Limb (tissue), 2 donors: ENCODE measurements at regions not wholly inside any gene's neighbourhood (a gene's known extent, or its start where the extent isn't known, plus 50 kb on each side); places are given as distances from the start of the nearest gene placed in this dataset.

Source experiments
- DNase-seq, 2 donors: peaks; one replicate each; pipeline ENCODE4 v3.0.0-alpha.2; 2016; ENCODE audit errors: extremely low spot score in 2 of 2

- DNase-seq: no peak
These were observed 133.9 kb upstream of the MYLIP start for GRCh38 chr6:15994814-15995459.

DNA sequence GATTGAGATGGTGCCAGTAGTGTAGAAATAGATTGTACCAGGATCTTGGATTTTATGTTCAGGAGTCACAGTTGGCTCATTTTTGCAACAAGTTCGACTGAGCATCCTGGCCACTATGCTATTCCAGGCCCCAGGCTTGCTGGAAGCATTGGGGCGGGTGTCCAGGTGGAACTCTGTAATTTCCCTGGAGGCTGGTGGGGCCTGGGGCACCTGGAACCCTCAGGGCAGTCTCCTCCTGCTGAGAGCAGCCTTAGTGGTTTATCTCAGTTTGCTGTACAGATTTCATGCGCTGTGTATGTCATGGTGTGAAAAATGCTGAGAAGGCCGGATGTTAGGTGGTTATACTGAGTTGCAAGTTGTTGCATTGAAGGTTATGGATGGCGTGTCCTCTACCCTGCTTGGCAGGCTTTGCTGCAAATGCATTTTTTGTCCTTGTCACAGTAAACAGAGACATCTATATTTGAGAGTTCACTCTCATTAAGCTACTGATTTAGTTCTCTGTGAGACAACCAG is 135.1 kb upstream of the MYLIP start:
- no peak for DNase-seq

- no peak for DNase-seq
These were observed 138.7 kb upstream of the MYLIP start for GRCh38 chr6:15990179-15990578.

- DNase-seq: no peak
These were observed 139.5 kb upstream of the MYLIP start for GRCh38 chr6:15989397-15989796.

- DNase-seq: no peak
These were observed 141.3 kb upstream of the MYLIP start for GRCh38 chr6:15987569-15987968.

- DNase-seq: no peak
These were observed 142.8 kb upstream of the MYLIP start for GRCh38 chr6:15986027-15986629.

- no peak for DNase-seq
These were observed 143.4 kb upstream of the MYLIP start for GRCh38 chr6:15985379-15985959.

GRCh38 chr6:15981956-15982355 is 146.9 kb upstream of the MYLIP start:
- DNase-seq: no peak

- no peak for DNase-seq
These were observed 148.1 kb upstream of the MYLIP start for GRCh38 chr6:15980801-15981200.

GRCh38 chr6:15978426-15978825 is 150.5 kb upstream of the MYLIP start:
- no peak for DNase-seq

DNA sequence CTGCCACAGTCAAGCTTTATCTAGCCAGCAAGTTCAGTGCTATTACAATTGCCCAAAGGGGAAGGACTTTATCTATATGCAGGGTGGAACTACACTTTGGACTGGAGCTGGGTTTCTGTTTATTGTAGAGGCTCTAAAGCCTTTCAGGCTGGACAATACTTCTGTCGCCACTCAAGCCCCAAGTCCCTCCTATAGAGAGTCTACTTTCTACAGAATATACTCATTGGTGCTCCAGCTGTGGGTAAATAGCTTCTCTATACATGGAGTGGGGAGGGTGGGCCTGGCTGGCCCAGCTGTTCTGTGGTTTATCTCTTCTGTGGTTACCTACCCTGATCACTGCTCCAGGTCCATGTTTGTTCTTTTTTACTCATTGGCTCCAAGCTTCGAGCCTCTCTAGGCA is 151.8 kb upstream of the MYLIP start:
- DNase-seq: no peak

GRCh38 chr6:15974817-15975216 is 154.1 kb upstream of the MYLIP start:
- DNase-seq: peak in 1 of 2 donors; percentile 31

GRCh38 chr6:15970517-15970916 is 158.4 kb upstream of the MYLIP start:
- DNase-seq: no peak

DNA sequence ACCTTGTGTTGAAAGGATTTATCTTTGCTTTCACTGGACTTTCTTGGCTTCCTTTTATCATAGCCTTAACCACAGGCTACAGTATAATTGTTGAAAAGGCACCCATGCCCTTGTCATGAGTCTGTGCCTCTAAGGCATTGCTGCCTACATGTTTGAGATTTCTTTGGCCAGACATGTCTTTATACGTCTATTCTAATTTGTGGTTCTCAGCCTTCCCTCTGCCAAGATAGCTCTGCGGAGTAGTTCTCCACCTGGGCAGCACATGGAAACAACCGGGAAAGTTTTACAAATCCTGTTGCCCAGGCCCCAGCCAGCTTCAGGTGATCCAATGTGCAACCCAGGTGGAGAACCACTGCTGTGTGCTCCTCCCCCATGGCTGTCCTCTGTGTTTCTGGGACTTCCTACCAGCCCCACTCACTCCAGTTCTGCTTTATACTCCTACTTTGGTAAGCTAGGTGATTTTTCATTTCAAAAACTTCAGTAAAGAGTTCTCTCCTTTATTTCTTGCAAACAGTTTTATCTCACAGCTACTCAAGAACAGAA is 159.6 kb upstream of the MYLIP start:
- DNase-seq: no peak

GRCh38 chr6:15968519-15968918 is 160.4 kb upstream of the MYLIP start:
- no peak for DNase-seq

DNA sequence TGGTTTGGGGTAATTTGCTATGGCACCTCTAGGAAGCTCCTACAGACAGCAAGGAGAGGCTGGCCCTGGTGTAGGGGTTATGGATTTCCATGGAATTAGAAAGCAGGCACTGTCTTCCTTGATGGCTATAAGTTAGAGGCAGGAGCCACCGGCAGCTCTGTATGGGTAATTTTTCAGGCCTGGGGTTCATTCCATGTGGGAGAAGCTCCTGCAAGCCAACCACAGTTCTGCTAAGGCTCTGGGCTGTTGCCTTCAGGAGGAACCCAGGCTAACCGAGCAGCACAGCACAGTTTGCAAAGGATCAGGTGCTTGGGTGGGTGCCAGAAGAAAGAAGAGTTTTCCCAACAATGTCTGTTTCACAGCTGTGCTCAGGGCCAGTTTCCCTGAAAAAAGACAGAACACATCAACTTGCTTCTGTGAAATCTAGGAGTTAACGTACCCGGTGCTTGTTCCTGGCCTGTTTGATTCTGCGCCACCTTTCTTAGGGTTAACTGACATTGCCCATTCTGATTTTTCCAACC is 162.8 kb upstream of the MYLIP start:
- no peak for DNase-seq

DNA sequence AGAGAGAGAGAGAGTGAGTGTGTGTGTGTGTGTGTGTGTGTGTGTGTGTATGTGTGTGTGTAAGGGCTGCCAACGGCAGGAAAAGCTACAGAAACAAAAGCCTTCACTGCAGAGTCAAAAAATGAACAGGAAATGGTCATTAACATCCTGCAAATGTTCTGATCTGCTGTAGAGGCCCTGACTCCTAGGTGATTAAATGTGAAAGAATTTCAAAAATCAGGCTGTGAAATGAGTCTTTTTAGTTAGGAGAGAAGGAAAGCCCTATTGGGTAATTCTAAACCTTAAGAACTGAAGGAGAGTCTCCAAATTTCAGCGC is 166.5 kb upstream of the MYLIP start:
- DNase-seq: no peak

- no peak for DNase-seq
These were observed 167.0 kb upstream of the MYLIP start for GRCh38 chr6:15961635-15962448.

GRCh38 chr6:15960740-15961634 is 167.9 kb upstream of the MYLIP start:
- DNase-seq: no peak

- DNase-seq: no peak
These were observed 171.2 kb upstream of the MYLIP start for GRCh38 chr6:15957655-15958169.
